GM19438 (cell line): ENCODE measurements at regions not wholly inside any gene's neighbourhood (a gene's known extent, or its start where the extent isn't known, plus 50 kb on each side); places are given as distances from the start of the nearest gene placed in this dataset.
A peak's percentile ranks its signal among the peaks of the same experiment; 100 is the strongest.

ENCODE experiments used
- ATAC-seq: cut with Tn5 transposase; IDR thresholded peaks from one replicate; pipeline ENCODE4 v1.9.1; 2021; ENCODE audit warnings: low read depth; ENCODE audit not compliant: unreplicated experiment

DNA sequence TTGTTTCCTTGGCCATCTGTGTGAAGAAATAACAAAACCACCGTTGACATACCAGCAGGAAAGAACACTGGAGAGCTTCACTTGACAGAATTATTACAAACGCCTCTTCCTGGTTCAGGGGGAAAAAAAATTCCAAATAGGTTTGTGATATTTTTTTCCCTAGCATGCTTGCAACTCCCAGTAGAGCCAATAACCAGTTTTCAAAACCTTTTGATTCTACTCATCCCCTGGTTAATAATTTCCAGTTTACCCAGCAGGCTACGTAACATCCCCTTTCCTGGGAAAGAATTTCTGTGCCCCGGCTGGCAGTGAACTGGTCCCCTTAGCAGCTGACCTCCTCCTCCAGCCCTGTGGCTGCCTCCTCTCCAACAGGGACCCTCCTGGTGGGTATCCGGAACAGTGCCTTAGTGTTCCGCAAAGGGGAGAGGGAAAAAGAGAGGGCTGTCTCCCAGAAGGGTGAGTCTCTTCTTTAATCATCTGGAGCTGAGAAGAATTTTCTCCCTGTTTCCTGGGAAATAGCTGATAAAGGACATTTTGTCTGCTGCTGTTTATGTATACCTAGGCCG lies 72.8 kb upstream of the BOD1 start:
- peak; percentile 15 for ATAC-seq

GRCh38 chr5:173689737-173690360 lies 73.4 kb upstream of the BOD1 start:
- ATAC-seq = peak; percentile 78

DNA sequence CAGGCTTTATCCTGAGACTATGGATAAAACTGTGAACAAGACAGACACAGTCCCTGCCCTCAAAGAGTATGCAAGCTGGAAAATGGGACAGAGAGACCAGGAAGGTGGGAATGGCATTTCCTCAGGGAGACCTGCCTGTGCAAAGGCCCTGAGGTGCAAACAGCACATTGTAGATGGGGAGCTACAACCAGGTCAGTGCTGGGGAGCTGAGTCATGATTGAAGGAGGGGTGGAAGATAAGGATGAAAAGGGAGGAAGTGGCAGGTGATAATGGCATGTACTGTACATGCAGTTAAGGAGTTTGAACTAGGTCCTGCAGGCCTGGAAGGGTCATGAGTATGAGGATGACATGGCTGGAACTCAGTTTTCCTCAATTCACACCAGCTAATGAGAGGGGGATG lies 75.5 kb upstream of the BOD1 start:
- ATAC-seq = no peak

DNA sequence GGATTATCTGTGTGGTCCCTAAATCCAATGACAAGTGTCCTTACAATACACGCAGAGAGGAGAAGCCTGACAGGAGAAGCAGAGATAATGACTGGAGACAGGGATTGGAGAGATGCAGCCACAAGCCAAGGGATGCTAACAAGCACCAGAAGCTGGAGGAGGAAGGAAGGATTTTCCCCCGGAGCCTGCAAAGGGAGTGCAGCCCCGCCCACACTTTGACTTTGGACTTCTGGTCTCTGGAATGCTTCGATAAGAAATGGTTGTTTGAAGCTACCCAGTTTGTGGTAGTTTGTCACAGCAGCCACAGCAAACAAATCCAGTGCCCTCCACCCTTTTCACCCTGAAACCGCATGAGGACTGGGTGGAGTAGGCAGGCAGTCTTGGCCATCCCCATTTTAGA lies 77.2 kb upstream of the BOD1 start:
- no peak for ATAC-seq

DNA sequence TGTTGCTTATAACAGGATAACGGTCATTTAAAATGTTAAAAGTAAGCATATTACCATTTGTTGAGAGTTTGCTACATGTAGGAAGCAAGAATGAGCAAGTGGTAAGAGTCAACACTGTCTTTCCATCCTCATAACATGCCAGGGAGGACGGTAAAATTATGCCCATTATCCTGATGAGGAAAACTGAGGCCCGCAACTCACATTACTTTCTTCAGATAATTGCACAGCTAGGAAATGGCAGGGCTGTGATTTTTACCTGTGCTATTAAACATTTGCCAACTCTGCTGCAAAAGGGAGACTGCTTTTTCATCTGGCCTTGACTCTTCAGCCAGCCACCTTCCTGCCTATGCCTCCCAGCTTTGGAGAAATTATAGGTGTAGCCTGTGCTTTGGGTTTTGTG lies 79.8 kb upstream of the BOD1 start:
- no peak for ATAC-seq

DNA sequence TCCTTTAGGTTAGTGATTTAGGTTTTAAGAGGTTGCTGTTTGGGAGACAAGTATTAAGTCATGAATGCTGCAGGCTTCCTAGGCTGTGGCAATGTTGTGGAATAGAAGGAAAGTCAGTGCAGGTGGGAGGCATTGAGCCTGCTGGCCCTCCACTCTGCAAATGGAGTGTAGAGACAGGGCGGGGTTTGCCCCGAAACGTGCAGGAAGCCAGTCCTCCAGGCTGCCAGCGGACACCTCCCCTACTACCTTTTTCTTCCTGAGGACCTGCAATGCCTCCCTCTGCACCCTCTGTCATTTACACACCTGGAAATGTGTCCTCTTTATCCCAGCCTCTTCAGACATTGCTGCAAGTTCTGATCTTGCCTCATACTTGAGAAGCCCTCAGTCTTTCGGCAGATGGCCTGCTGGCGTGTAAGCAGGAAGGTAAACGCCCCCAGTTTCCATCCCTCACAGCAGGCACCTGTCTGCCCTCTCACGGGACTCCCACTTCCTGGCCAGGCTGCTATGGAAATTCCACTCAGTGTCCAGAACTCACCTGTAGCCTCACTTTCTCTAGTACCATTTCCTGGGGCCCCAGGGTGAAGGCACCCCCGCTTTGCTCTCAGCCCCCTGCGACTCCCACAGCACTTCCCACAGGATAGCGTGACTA lies 81.6 kb upstream of the BOD1 start:
- no peak for ATAC-seq

DNA sequence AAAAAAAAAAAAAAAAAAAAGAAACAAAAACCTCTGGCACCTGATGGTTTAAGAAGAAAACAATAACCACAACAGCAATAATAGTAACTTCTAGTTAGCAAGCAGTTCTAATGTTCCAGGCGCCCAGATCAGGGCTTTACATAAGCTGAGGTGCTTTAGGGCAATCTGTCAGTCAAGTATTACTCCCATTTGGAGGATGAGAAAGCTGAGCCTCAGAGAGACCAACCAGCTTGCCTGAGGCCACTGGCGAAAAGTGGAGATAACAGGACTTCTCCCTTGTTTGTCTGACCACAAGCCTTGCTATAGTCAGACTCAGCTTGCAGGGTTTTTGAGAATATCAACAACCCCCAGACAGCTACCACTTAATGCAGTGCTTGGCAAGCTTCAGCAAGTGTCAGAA lies 83.5 kb upstream of the BOD1 start:
- ATAC-seq = no peak

DNA sequence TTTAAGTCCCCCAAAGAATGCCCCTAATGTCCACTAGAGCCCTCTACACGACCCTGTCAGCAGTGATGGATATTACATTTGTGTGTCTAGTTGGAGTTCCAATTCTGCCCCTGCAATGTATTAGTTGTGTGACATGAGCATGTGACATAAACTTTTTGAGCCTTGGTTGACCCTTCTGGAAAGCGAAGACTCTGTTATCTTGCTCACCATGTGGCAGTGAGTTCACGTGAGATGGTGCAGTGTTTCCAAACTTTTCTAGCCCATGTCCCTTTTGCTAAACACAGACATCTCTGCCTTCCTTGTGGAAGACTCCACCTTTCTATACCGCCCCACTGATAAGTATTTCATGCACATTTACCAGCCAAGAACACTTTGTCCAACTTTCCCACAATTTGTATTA lies 87.0 kb upstream of the BOD1 start:
- ATAC-seq = no peak

DNA sequence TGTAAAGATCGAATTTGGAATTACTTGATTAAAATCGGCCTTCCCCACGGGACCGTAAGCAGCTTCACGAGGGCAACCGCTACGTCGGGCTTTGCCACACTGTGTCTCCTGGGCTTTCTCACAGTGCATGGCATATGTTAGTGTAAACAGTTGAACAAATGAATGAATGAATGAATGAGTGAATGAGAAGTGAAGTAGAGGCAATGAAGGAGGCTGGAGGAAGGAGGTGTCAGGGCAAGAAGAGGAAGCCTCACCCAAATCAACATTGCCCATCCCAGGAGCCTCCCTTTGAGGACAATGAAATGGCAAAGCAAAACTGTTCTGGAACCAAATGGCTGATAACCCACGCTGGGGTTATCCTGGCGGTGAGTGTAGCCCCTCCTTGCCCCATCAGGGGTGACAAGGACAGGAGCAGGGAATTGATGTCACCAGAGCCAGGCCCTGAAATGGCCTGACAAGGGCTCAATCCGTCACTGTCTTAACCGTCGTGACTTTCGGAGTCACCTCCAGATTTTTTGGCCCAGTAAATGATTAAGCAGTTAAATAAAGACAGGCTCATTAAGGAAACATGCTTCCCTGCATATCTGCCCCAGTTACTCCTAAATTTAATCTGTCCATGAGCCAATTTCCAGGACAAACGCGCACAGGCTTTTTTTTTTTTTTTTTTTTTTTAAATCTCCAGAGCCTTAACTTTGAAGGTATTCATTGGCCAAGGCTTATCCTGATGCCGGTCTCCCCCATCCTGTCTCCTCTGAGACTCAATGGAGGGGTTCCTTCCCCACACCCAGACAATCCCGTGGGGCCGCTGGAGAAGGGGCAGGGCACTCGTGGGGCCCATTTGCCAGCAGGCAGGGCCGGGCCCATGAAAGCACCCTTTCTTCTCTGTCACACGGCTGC lies 88.4 kb upstream of the BOD1 start:
- ATAC-seq = no peak

DNA sequence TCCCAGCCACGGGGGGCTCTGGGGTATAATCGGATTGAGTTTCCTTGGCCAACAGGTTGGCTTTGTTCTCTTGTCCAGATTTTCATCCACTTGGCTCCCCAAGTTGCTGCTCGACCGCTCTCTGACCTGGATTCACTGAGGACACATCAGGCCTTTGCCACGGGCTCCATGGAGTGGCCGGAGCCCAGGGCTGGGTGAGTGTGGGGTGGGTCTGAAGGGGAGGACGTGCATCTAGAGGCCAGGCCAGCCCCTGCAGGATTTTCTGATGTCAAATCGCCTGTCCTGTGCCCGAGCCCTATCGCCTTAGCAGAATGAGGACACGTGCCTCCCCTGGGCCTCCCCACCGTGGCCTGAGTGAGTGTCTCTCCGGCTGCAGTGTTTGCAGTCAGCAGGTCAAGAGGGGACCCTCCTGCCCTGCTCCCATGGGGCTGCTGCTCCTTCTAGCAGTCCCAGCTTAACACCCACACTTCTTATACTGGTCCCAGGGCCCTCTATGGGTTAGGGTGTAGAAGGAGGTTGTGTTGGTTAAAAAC lies 89.1 kb upstream of the BOD1 start:
- no peak for ATAC-seq

DNA sequence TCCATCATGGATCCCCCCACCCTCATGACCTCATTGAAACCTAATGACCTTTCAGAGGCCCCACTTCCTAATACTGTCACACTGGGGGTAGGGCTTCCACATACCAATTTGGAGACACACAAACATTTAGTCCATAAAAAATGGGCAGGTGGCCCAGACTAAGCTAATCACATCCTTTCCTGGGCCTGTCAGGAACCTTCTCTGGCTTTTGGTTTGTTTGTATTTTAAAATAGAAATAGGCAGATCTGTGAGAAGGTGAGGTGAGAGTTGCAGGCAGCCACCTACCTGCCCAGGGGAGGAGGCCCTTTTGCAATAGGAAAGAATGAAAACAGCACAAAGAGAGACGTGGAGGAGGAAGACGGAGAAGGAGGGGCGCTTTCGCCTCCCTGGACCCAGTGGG lies 90.2 kb upstream of the BOD1 start:
- ATAC-seq = no peak

GRCh38 chr5:173707392-173707791 lies 90.9 kb upstream of the BOD1 start:
- ATAC-seq = peak; percentile 77

DNA sequence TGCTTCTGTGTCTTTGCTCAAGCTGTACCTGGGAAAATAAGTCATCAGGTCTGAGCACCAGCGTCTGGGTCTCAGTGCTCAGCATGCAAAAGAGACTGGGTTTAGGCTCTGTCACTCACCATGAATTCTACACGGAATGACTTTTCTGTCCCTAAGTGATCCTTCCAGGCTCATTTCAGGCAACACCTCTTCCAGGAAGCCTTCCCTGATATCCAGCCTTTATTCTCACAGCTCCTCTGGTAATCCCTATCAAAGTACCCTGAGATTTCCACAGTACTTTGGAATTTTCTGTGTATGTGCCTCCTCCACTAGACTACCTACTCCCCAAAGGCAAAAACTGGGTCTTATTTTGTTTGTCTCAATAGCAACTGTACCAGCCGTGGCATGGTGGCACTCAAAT lies 92.7 kb upstream of the BOD1 start:
- ATAC-seq = no peak

DNA sequence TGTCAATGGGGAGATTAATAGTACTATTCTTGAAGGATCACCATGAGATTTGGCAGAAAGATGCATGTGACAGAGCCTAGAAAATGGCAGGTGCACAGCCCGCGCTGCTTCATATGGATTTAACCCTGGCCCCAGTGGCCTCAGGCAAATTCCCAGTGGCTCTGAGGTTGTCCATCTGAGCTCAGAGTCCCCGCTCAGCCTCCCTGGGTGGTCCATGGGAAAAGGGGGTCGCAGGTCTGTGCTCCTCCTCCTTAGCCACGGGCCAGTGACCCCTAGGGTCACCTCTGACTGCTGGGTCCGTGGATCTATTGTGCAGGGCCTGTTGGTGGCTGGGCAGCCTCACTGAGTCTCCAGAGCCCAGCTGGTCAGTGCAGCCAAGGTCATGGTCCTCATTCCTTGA lies 93.3 kb upstream of the BOD1 start:
- no peak for ATAC-seq

GRCh38 chr5:173710528-173710927 lies 94.1 kb upstream of the BOD1 start:
- ATAC-seq = no peak

DNA sequence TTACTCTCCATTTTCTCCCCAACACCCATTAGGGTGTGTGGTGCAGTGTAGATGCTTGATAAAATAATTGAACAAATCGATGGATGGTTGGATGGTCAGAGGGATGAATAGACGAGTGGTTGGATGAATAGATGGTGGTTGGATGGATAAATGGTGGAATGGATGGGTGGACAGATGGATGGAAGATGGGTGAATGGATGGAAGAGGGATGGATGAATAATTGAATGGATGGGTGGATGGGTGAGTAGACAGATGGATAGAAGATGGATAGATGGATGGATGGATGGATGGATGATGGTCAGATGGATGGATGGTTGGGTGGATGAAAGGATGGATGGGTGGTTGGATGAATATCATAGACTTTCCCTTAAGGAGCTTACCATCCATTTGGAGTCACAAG lies 95.0 kb upstream of the BOD1 start:
- ATAC-seq = no peak

GRCh38 chr5:173712609-173713175 lies 96.2 kb upstream of the BOD1 start:
- ATAC-seq = no peak

GRCh38 chr5:173714551-173715428 lies 98.3 kb upstream of the BOD1 start:
- ATAC-seq = no peak

DNA sequence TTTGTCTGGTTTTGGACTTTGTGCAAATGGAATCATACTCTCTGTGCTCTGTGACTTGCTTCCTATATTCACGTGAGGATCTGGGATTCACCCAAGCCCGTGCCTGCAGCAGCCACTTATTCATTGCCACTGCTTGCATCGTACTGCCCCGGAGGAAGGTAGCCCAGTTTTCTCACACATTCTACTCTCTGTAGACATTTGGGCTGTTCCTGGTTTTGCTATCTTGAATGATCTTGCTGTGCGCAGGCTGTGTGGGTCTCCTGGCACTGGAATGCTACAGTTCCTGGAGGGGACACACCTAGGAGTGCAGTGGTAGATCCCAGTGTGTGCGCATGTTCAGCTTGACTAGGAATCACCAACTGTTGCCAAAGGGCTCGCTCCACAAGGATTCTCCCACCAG lies 99.2 kb upstream of the BOD1 start:
- no peak for ATAC-seq
